ENCODE measurements at regions not wholly inside any gene's neighbourhood (a gene's known extent, or its start where the extent isn't known, plus 50 kb on each side); places are given as distances from the start of the nearest gene placed in this dataset.

DNA sequence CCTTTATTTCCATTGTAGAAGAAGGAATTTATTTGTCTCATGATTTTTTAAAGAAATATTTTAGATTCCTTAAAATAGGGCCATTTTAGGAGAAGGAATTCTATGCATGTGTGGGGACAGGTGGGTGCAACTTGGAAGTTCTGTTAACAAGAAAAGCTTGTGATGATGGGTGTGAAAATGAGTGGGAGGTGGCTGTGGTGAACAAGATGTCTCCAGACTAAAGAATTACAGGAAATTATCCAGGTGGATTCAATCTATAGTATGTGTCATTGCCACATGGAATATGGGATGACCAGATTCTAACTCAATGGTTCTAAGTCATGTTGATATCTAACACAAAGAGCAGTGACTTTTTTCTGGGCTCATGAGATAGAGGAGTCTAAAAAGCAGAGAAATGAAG, 229.6 kb upstream of the IGFBP3 start:
- DNase-seq = no peak

DNA sequence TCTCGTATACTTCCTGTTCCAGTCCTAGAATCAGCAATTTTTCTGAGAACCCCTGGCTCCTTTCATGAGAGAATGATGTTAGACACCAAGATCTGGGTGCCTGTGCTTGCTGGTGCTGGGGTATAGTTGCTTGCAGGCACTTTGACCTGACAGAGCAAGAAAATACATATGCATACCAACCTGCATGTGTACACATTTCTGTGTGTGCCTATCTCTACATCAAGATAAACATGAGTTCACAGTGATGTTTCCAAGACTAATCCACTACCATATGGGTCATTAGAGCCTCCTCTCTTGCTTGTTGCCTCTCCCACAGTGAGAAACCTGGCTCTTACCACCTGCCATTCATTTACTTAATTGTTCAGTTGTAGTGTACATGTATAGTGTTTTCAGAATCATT, 229.1 kb upstream of the IGFBP3 start:
- no peak for DNase-seq

DNA sequence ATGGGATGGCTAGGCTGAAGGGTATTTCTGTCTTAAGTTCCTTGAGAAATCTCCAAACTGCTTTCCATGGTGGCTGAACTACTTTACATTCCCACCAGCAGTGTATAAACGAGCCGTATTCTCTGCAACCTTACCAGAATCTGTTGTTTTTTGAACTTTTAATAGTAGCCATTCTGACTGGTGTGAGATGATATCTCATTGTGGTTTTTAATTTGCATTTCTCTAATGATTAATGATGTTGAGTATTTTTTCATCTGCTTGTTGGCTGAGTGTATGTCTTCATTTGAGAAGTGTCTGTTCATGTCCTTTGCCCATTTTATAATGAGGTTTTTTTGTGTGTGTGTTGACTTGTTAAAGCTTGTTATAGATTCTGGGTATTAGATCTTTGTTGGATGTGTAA, 226.8 kb upstream of the IGFBP3 start:
- DNase-seq = no peak

- DNase-seq = no peak
Observed at GRCh38 chr7:46146454-46147255, 225.6 kb upstream of the IGFBP3 start.

- DNase-seq = no peak
Observed at GRCh38 chr7:46145412-46145811, 224.3 kb upstream of the IGFBP3 start.

DNA sequence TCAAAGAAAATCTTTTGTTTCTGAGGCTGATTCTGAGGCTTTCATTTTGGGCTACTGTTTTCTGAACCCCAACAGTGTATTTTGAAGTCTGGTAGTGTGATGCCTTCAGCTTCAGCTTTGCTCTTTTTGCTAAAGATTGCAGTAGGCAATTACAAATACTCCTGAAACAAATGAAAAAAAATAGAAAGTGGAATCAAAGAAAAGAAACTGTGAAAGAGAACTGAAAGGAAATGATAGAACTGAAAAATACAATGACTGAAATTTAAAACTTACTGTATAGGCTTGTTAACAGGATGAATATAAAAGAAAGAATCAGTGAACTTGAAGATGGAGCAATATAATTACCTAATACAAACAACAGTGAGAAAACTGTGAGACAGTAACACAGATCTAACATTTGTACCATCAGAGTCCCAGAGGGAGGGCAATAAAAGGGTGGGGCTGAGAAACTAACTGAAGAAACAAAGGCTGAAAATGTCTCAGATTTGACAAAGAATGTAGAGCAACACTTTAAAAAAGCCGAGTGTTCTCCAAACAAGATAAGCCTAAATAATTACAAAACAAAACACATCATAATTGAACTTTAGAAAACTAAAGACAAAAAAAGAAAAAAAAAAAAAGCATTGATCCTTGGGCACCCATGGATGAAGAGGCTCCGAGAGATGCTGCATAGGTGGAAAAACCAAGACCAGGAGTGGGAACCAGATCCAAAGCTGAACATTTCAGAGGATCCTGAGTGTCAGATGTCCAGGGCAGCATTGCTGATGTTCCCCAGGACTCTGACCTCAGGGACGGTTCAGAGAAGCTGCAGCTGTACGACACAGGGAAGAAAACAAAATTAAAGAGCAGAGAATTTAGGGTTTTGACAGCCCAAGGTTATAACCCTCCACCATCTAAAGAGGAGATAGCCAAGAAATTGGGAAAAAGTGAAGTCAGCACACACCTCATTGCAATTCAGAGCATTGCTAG, 223.2 kb upstream of the IGFBP3 start:
- DNase-seq = no peak

DNA sequence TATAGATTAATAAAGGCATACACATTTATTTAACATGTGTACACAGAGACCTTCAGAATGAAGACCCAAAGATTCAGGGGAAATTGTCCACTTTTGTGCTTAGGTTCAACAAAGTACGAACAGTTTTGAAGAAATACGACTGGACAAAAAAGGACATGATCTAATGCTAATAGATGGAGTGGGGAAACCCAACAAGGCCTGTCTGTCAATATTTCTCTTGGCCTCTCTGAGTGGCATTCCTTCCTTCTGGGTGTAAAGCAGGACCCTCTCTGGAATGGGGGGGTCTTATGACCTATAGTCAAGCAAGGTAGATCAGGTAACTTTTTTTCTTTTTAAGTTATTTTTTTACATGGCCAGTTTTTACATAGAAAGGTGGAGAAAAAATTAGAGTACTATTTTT, 222.3 kb upstream of the IGFBP3 start:
- no peak for DNase-seq

DNA sequence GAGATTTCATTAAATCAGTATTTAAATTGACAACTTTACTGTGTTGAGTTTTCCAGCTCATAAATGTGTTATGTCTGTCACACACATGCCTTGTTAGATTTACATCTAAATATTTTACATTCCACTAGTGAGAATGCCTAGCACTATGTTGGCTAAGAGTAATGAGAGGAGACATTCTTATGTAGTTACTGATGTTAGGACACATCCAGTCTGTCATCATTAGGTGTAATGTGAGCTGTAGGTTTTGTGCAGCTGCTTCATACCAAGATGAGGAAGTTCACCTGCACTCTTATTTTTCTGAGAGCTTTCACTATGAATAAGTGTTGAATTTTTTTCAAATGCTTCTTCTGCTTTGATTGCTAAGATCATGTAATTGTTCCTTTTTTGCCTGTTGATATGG, 218.0 kb upstream of the IGFBP3 start:
- DNase-seq = no peak

- DNase-seq = no peak
Observed at GRCh38 chr7:46137725-46138124, 216.7 kb upstream of the IGFBP3 start.

DNA sequence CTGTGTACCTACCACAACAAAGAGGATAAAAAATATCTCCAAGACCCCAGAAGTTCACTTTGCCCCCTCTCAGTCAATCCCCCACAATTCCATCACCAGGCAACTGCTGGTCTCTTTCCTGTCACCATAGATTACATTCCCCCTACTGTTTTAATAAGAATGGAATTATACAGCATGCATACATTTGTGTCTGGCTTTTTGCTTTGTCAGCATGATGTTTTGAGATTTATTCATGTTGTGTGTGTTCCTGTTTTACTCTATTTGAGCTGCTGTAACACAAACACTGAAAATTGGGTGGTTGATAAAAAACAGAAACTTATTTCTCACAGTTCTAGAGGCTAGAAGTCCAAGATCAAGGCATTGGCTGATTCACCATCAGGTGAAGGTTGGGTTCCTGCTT, 214.5 kb upstream of the IGFBP3 start:
- DNase-seq = no peak

DNA sequence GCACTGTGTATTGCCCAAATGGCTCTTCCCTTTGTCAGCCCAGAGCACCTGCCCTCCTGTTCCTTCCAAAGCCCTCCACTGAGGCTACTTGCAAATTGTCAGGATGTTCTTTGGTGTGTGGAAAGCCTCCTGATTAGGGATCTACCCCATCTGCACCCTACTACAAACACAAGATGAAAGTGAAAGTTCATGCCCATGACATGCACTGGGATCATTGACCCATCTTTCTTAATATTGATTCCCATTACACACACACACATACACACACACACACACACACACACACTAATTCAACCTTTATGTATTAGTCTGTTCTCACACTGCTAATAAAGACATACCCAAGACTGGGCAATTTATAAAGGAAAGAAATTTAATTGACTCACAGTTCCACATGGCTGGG, 213.7 kb upstream of the IGFBP3 start:
- DNase-seq = no peak

DNA sequence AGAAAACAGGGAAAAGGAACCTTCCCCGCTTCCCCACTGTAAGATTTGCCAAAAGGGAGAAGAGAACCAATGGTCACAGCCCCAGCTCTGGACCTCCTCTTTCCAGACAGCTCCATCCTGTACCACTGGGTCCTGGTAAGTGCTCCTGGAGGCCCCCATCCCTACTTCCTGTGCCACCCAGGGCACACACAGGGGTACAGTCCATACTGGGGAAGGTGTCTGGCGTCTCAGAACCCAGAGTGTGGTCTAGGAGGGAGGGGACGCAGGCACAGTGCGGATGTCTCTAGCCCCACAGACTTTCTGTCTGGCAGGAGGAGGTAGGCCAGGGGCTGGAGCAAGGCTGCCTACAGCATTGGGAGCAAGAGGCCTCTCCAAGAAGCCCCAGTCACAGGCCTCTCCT, 213.3 kb upstream of the IGFBP3 start:
- DNase-seq = no peak

DNA sequence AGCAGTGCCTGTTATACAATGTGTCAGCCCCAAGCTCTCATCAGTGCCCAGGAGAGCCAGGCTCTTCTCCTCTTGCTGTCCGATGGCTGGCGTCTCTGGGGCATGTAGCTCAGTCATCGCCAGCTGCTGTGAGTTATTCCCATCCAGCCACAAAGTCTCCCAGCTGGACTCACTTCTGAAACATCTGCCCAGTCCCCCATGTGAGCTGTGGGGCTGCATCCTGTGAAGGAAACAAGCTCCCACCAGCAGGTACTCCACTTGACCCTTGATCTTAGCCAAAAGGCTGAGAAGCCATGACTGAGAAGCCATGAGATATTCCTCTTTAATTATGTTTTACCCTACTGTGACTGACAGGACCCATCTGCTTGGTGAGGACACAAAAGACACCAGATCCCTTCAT, 212.7 kb upstream of the IGFBP3 start:
- no peak for DNase-seq

DNA sequence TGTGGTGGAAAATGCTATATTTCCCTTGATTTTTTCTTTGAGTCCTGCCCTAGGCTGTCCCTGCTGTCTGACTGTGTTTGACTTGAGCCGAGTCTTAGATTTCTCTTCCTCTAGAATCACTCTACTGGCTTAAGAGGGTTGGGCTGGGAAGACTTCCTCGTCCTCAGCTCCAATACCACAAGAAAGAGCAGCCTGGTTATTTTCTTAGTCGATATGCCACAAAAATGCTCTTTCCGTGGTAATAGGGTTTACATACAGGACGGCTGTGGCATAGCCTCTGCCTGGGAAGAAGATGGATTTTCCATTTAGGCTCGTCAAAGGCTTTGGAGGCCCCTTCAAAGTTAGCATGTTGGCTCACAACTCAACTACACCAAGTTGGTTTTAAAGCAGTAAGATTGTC, 212.0 kb upstream of the IGFBP3 start:
- no peak for DNase-seq

- no peak for DNase-seq
Observed at GRCh38 chr7:46131916-46132795, 211.1 kb upstream of the IGFBP3 start.

DNA sequence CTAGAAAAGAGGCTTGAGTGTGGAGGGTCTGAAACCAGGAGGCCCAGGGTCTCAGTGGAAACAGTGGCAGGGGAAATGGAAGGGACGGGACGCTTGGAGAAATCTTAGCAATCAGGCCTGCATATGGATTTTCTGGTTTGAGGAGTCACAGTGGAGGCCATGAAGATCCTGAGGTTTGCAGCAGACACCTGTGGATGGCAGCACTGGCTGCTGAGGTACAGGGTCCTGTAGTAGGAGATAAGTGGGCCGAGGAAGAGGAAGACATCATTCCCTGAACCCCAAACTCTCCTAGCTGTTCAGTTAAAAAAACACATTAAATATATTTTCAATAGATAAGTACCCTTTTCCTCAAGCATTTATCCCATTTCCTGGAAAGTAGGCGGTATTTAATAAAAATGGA, 208.8 kb upstream of the IGFBP3 start:
- no peak for DNase-seq

- DNase-seq = no peak
Observed at GRCh38 chr7:46127814-46128213, 206.7 kb upstream of the IGFBP3 start.

DNA sequence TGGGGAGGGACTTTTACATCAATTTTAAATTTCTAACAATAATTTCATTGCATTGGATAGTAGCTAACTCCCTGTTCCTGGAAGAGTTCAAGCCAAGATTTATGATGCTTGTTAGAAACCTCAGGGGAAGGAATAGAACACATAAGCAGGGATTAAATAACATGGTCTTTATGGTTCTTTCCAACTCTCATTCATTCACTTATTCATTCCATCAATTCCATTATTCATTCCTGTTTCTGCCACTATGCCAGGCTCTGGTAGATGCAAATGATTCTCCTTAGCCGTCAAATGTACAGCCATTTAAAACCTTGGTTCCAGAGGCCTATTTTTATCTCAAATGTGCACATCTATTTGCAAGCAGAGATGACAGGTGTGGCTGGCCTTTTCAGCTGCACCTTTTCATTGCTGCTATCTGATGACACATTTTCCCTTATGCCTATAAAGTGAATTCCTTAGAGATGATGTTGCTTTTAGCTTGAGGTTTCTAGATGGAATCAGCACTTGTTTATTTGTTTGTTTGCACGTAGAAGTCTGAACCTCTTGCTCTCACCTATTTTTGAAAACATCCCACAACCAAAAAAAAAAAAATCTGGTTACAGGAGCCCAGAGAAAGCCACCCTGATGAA, 205.7 kb upstream of the IGFBP3 start:
- DNase-seq = no peak

- DNase-seq = no peak
Observed at GRCh38 chr7:46123756-46124343, 202.8 kb upstream of the IGFBP3 start.

DNA sequence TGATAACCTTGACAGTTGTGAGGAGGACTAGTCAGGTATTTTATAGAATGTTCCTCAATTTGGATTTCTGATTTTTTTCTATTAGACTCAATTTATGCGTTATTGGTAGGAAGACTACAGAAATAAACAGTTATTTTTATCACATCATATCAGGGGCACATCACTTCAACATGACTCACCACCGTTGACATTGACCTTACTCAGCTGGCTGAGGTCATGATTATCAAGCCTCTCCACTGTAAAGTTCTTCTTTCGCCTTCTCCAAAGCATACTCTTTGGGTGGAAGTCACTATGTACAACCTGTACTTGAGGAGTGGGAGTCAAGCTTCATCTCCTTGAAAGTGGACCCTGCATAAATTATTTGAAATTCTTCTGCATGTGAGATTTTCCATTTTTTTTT, 194.3 kb upstream of the IGFBP3 start:
- DNase-seq = no peak

GRCh38 chr7:46109437-46109836, 188.4 kb upstream of the IGFBP3 start:
- DNase-seq = no peak

GRCh38 chr7:46108272-46108671, 187.2 kb upstream of the IGFBP3 start:
- no peak for DNase-seq
